ENCODE measurements at regions not wholly inside any gene's neighbourhood (a gene's known extent, or its start where the extent isn't known, plus 50 kb on each side); places are given as distances from the start of the nearest gene placed in this dataset.
A peak's percentile ranks its signal among the peaks of the same experiment; 100 is the strongest.

DNA sequence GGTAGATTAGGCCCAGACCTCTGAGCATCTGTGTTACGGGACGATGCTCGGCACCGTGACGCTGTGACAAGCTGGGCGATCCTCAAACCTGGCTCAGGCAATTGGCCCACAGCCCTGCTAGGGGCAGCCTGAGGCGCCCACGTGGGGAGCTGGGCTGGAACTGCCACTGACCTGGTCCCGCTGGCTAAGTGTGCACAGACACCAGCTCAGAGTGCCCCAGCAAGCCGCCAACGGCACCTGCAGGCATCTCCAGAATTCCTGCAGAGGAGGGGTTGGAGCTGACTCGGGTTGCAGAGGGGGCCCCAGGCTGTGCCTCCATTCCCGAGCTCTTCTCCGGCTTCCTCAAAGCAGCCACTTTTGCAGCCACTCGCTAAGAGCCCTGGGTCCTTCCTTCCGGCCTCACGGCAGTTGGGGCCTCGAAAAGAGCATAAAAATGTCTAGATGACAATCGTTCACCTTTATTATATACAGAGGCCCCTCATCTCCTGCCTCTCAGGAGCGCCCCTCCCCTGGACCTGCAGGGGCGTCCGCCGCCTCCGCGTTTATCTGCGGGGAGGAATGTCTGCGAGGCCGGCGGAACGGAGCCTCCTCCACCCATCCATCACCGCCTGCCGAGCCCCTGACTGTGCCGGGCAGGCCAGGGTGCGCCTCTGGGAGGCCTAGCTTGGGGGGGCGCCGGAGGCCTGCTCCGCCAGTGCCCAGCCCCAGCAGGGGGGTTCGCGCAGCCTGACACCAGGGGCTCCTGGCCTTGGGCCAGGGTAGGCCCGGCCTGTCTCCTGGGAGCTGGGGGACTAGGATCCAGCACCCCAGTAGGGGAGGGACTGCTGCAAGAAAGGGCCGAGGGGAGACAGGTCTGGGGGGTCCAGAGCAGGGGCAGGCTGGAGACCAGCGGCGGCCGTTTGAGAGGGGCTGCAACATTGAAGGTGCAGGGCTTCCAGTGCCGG, 144.9 kb downstream of the BARX1 start:
- H2AFZ ChIP-seq (ENCODE audit: insufficient read depth, low read length, poor library complexity): no peak overlapping the region
- DNase-seq: peak in 1 of 2 donors; percentile 10
- peaks cover 1% of the 10 kb centered on the region for H3K9me3 ChIP-seq (ENCODE audit: insufficient read depth, low read depth, low read length)
- H4K12ac ChIP-seq (ENCODE audit: low read depth, low read length): no peak overlapping the region
- H4K8ac ChIP-seq (ENCODE audit: low read depth, low read length): no peak overlapping the region
- no peak overlapping the region for H2BK12ac ChIP-seq (ENCODE audit: low read length)
- H3K4me3 ChIP-seq (ENCODE audit: low read depth, low read length): no peak overlapping the region
- no peaks in the 10 kb centered on the region for H3K36me3 ChIP-seq (ENCODE audit: control insufficient read depth in 1 of 2, insufficient read depth in 2 of 2, low read length in 2 of 2)
- no peaks in the 10 kb centered on the region for H3K79me1 ChIP-seq (ENCODE audit: low read length)
- H3K27ac ChIP-seq (ENCODE audit: low read depth, low read length): no peak overlapping the region
- no CpG with 5 or more reads among the region's 45 CpGs for WGBS (ENCODE audit: extremely low coverage, insufficient coverage, insufficient read length)
- no peaks in the 10 kb centered on the region for H3K79me2 ChIP-seq (ENCODE audit: control insufficient read depth, insufficient read depth, low read length, poor library complexity)
- H3K4me1 ChIP-seq (ENCODE audit: control insufficient read depth in 1 of 2, insufficient read depth in 2 of 2, low read length in 2 of 2): no peaks in the 10 kb centered on the region
- no peak overlapping the region for H3K4ac ChIP-seq (ENCODE audit: low read depth, low read length)
- no peak overlapping the region for H4K91ac ChIP-seq (ENCODE audit: low read depth, low read length)
- H3K14ac ChIP-seq (ENCODE audit: low read length): no peak overlapping the region
- no peak overlapping the region for H2AK5ac ChIP-seq (ENCODE audit: low read length)
- no peak overlapping the region for H2BK5ac ChIP-seq (ENCODE audit: low read depth, low read length, poor library complexity)
- no peak overlapping the region for H2BK120ac ChIP-seq (ENCODE audit: insufficient read depth, low read length, poor library complexity)
- no peak overlapping the region for H3K9ac ChIP-seq (ENCODE audit: low read length)
- no peak overlapping the region for H3K18ac ChIP-seq (ENCODE audit: low read length)
- H3K27me3 ChIP-seq (ENCODE audit: insufficient read depth, low read length): no peaks in the 10 kb centered on the region
- no peak overlapping the region for H3K4me2 ChIP-seq (ENCODE audit: low read length)
- no peak overlapping the region for H3K23ac ChIP-seq (ENCODE audit: low read length)

DNA sequence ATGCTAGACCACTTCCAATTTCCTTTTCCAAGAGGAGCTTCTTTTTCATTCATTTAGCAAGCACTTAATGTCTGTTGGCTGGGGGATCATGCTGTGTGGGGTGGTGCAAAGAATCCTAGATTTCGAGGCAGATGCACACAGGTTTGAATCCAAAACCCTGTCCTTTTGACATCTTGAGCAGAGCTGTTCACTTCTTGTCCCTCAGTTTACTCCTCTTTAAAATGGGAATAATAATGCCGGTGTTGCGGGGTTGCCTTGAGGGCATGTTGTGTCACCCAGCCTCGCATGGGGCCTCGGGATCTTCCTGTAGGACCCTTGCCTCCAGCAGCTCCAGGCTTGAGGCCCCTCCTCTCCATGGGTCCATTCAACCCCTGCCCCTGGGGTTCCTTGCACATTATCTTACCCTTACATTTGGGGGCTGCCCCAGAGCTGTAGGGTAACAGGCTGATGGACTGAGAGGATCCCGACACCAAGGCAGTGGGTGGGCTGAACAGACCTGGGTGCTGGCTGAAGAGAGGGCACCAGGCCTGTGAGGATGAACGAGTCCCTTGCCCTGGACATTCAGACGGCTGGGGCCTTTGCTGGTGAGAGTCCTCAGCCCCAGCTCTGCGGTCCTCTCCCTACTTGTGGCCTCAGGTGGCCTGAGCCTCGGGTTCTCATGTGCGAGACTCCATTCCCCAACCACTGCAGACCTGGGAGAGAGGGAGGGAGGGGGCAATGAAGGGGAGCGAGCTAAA, 145.8 kb downstream of the BARX1 start:
- no peak overlapping the region for H3K27ac ChIP-seq (ENCODE audit: low read depth, low read length)
- H3K36me3 ChIP-seq (ENCODE audit: control insufficient read depth in 1 of 2, insufficient read depth in 2 of 2, low read length in 2 of 2): no peaks in the 10 kb centered on the region
- no peak overlapping the region for H2AFZ ChIP-seq (ENCODE audit: insufficient read depth, low read length, poor library complexity)
- no peak overlapping the region for H2AK5ac ChIP-seq (ENCODE audit: low read length)
- H4K8ac ChIP-seq (ENCODE audit: low read depth, low read length): no peak overlapping the region
- no peaks in the 10 kb centered on the region for H3K79me2 ChIP-seq (ENCODE audit: control insufficient read depth, insufficient read depth, low read length, poor library complexity)
- no peak for DNase-seq
- no peak overlapping the region for H4K91ac ChIP-seq (ENCODE audit: low read depth, low read length)
- H3K23ac ChIP-seq (ENCODE audit: low read length): no peak overlapping the region
- H3K14ac ChIP-seq (ENCODE audit: low read length): no peak overlapping the region
- no peak overlapping the region for H3K4ac ChIP-seq (ENCODE audit: low read depth, low read length)
- H3K9me3 ChIP-seq (ENCODE audit: insufficient read depth, low read depth, low read length): peaks cover 1% of the 10 kb centered on the region
- no peak overlapping the region for H3K4me3 ChIP-seq (ENCODE audit: low read depth, low read length)
- H3K79me1 ChIP-seq (ENCODE audit: low read length): no peaks in the 10 kb centered on the region
- no peaks in the 10 kb centered on the region for H3K27me3 ChIP-seq (ENCODE audit: insufficient read depth, low read length)
- no peak overlapping the region for H2BK5ac ChIP-seq (ENCODE audit: low read depth, low read length, poor library complexity)
- no peak overlapping the region for H2BK120ac ChIP-seq (ENCODE audit: insufficient read depth, low read length, poor library complexity)
- H4K12ac ChIP-seq (ENCODE audit: low read depth, low read length): no peak overlapping the region
- H3K9ac ChIP-seq (ENCODE audit: low read length): no peak overlapping the region
- H3K18ac ChIP-seq (ENCODE audit: low read length): no peak overlapping the region
- H3K4me1 ChIP-seq (ENCODE audit: control insufficient read depth in 1 of 2, insufficient read depth in 2 of 2, low read length in 2 of 2): no peaks in the 10 kb centered on the region
- H2BK12ac ChIP-seq (ENCODE audit: low read length): no peak overlapping the region
- no CpG with 5 or more reads among the region's 12 CpGs for WGBS (ENCODE audit: extremely low coverage, insufficient coverage, insufficient read length)
- no peak overlapping the region for H3K4me2 ChIP-seq (ENCODE audit: low read length)

DNA sequence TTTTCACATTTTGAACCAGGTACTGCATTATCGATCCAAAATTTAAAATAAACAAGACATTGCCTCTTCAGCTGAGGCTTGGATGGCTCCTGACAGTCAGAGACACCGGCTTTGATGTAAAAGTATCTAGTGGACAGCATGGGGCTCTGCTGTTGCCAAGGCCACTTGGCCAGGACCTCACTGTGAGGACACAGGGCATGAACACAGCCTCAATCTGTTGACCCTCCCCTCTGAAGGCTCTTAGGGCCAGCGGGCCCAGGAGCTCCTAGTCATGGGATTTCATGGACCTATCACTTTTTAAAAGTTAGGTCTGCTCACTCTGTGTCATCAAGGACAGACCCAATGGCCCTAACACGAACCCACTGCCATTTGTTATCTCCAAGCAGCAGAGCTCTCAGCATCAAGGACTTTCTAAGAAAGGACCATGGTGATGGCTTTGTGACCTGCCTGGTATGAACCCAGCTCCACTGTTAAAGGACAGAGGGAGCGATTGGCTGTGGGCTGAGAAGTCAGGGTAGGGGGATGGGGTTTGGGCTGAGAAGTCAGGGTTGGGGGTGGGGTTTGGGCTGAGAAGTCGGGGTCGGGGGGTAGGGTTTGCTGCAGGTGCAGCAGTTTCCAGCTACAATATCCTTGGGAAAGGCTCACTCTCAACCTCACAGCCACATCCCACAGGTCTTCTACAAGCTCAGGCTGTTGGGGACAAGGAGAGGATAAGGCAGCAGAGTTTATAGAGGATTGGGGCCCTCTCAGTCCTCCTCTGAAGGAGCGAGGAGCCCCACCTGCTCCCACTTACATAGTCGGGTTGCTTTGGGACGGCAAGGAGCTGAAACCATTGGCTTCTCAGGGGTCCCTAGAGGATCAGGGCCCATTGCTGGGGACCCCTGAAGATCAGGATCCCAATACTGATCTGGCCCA, 146.8 kb downstream of the BARX1 start:
- H3K23ac ChIP-seq (ENCODE audit: low read length): no peak overlapping the region
- no peak overlapping the region for H2BK5ac ChIP-seq (ENCODE audit: low read depth, low read length, poor library complexity)
- no peak for DNase-seq
- no peaks in the 10 kb centered on the region for H3K79me2 ChIP-seq (ENCODE audit: control insufficient read depth, insufficient read depth, low read length, poor library complexity)
- H4K8ac ChIP-seq (ENCODE audit: low read depth, low read length): no peak overlapping the region
- no peak overlapping the region for H4K12ac ChIP-seq (ENCODE audit: low read depth, low read length)
- no peak overlapping the region for H3K14ac ChIP-seq (ENCODE audit: low read length)
- H3K18ac ChIP-seq (ENCODE audit: low read length): no peak overlapping the region
- no CpG with 5 or more reads among the region's 10 CpGs for WGBS (ENCODE audit: extremely low coverage, insufficient coverage, insufficient read length)
- no peak overlapping the region for H3K27ac ChIP-seq (ENCODE audit: low read depth, low read length)
- H3K9me3 ChIP-seq (ENCODE audit: insufficient read depth, low read depth, low read length): peaks cover 1% of the 10 kb centered on the region
- no peak overlapping the region for H3K4ac ChIP-seq (ENCODE audit: low read depth, low read length)
- H4K91ac ChIP-seq (ENCODE audit: low read depth, low read length): no peak overlapping the region
- H3K4me1 ChIP-seq (ENCODE audit: control insufficient read depth in 1 of 2, insufficient read depth in 2 of 2, low read length in 2 of 2): no peaks in the 10 kb centered on the region
- H3K4me3 ChIP-seq (ENCODE audit: low read depth, low read length): no peak overlapping the region
- no peak overlapping the region for H3K9ac ChIP-seq (ENCODE audit: low read length)
- H3K36me3 ChIP-seq (ENCODE audit: control insufficient read depth in 1 of 2, insufficient read depth in 2 of 2, low read length in 2 of 2): no peaks in the 10 kb centered on the region
- H2BK12ac ChIP-seq (ENCODE audit: low read length): no peak overlapping the region
- no peak overlapping the region for H3K4me2 ChIP-seq (ENCODE audit: low read length)
- H2AK5ac ChIP-seq (ENCODE audit: low read length): no peak overlapping the region
- H2AFZ ChIP-seq (ENCODE audit: insufficient read depth, low read length, poor library complexity): no peak overlapping the region
- H2BK120ac ChIP-seq (ENCODE audit: insufficient read depth, low read length, poor library complexity): no peak overlapping the region
- no peaks in the 10 kb centered on the region for H3K79me1 ChIP-seq (ENCODE audit: low read length)
- H3K27me3 ChIP-seq (ENCODE audit: insufficient read depth, low read length): no peaks in the 10 kb centered on the region
